ENCODE measurements at regions not wholly inside any gene's neighbourhood (a gene's known extent, or its start where the extent isn't known, plus 50 kb on each side); places are given as distances from the start of the nearest gene placed in this dataset.
A peak's percentile ranks its signal among the peaks of the same experiment; 100 is the strongest.

GRCh38 chr14:49527221-49527620 lies 59.0 kb downstream of the RPS29 start:
- DNase-seq (ENCODE audit: low spot score): no peak

GRCh38 chr14:49526101-49526500 lies 60.1 kb downstream of the RPS29 start:
- DNase-seq (ENCODE audit: low spot score): no peak

GRCh38 chr14:49516286-49516685 lies 69.9 kb downstream of the RPS29 start:
- DNase-seq (ENCODE audit: low spot score): no peak

- no peak for DNase-seq (ENCODE audit: low spot score)
Measured at GRCh38 chr14:49512571-49512970, 73.6 kb downstream of the RPS29 start.

GRCh38 chr14:49512147-49512551 lies 74.0 kb downstream of the RPS29 start:
- peak; percentile 46 for DNase-seq (ENCODE audit: low spot score)

GRCh38 chr14:49508124-49508523 lies 78.1 kb downstream of the RPS29 start:
- no peak for DNase-seq (ENCODE audit: low spot score)

- no peak for DNase-seq (ENCODE audit: low spot score)
Measured at GRCh38 chr14:49506650-49507049, 79.5 kb downstream of the RPS29 start.

- DNase-seq (ENCODE audit: low spot score): peak; percentile 59
Measured at GRCh38 chr14:49505041-49505766, 81.0 kb downstream of the RPS29 start.

GRCh38 chr14:49497725-49498348 lies 88.3 kb downstream of the RPS29 start:
- DNase-seq (ENCODE audit: low spot score): peak; percentile 74

GRCh38 chr14:49497267-49497666 lies 88.9 kb downstream of the RPS29 start:
- no peak for DNase-seq (ENCODE audit: low spot score)

GRCh38 chr14:49494836-49495235 lies 91.3 kb downstream of the RPS29 start:
- no peak for DNase-seq (ENCODE audit: low spot score)

- no peak for DNase-seq (ENCODE audit: low spot score)
Measured at GRCh38 chr14:49493557-49493956, 92.6 kb downstream of the RPS29 start.

- no peak for DNase-seq (ENCODE audit: low spot score)
Measured at GRCh38 chr14:49492151-49492550, 94.0 kb downstream of the RPS29 start.

- DNase-seq (ENCODE audit: low spot score): no peak
Measured at GRCh38 chr14:49489341-49489740, 96.8 kb downstream of the RPS29 start.

GRCh38 chr14:49487238-49487637 lies 98.9 kb downstream of the RPS29 start:
- no peak for DNase-seq (ENCODE audit: low spot score)

GRCh38 chr14:49485290-49485689 lies 100.9 kb downstream of the RPS29 start:
- DNase-seq (ENCODE audit: low spot score): no peak

- DNase-seq (ENCODE audit: low spot score): no peak
Measured at GRCh38 chr14:49484180-49484579, 102.0 kb downstream of the RPS29 start.

- no peak for DNase-seq (ENCODE audit: low spot score)
Measured at GRCh38 chr14:49483268-49483667, 102.9 kb downstream of the RPS29 start.

GRCh38 chr14:49480979-49481498 lies 105.1 kb downstream of the RPS29 start:
- DNase-seq (ENCODE audit: low spot score): no peak

- no peak for DNase-seq (ENCODE audit: low spot score)
Measured at GRCh38 chr14:49480053-49480760, 106.0 kb downstream of the RPS29 start.

GRCh38 chr14:49479432-49479831 lies 106.7 kb downstream of the RPS29 start:
- no peak for DNase-seq (ENCODE audit: low spot score)

- no peak for DNase-seq (ENCODE audit: low spot score)
Measured at GRCh38 chr14:49478784-49479183, 107.4 kb downstream of the RPS29 start.

- no peak for DNase-seq (ENCODE audit: low spot score)
Measured at GRCh38 chr14:49467091-49467490, 119.1 kb downstream of the RPS29 start.
